SK-N-SH (cell line): ENCODE measurements at regions not wholly inside any gene's neighbourhood (a gene's known extent, or its start where the extent isn't known, plus 50 kb on each side); places are given as distances from the start of the nearest gene placed in this dataset.
"Not testable (repeated sequence)": the region's sequence is repeated elsewhere in the genome, so short reads cannot be mapped to it uniquely, and the experiment has no call there.

Experiments
- CTCF ChIA-PET: fragments of 300-600, 350-600 bp; formaldehyde crosslinking; extraction: SDS; loops from one replicate; lab custom pipeline; 2021; lab: Yijun Ruan, JAX
- POLR2A ChIA-PET: fragments of 350-600 bp; sonication (Branson Sonifier 250); formaldehyde crosslinking; extraction: SDS; loops from one replicate; lab custom pipeline; 2020; ENCODE audit warnings: antibody characterized with exemption, inconsistent platforms; lab: Yijun Ruan, JAX
- DNase-seq: peaks from one replicate; pipeline ENCODE4 v3.0.0; 2012
- H2AFZ ChIP-seq: fragments of 200-600 bp; sonication (generic); 2 replicates; pipeline ENCODE4 v1.8.1; 2016; ENCODE audit warnings: antibody characterized with exemption, mild to moderate bottlenecking, low read depth
- H3F3A ChIP-seq: fragments of 200-600 bp; sonication (generic); replicated peaks from 2 replicates; pipeline ENCODE3; 2016; ENCODE audit warnings: antibody characterized with exemption, mild to moderate bottlenecking; ENCODE audit not compliant: insufficient read depth
- H3K27ac ChIP-seq, 2 experiments: fragments of 200-500 bp in 1 of 2; fragments of 200-600 bp in 1 of 2; sonication (Bioruptor generic) in 1 of 2; sonication (generic), shearing (Covaris generic) in 1 of 2; 2 replicates each; pipeline versions ENCODE4 v1.5.1 to v1.6.1; 2014 to 2016; ENCODE audit warnings: low read depth in 2 of 2, inconsistent platforms in 1 of 2, low read length in 1 of 2, mild to moderate bottlenecking in 1 of 2, mixed read lengths in 1 of 2
- H3K27me3 ChIP-seq: fragments of 200-600 bp; sonication (generic), shearing (Covaris generic); 2 replicates; pipeline ENCODE4 v1.6.1; 2016; ENCODE audit warnings: mixed run types; ENCODE audit not compliant: insufficient read depth
- H3K36me3 ChIP-seq, 2 experiments: fragments of 200-500 bp in 1 of 2; fragments of 200-600 bp in 1 of 2; sonication (Bioruptor generic) in 1 of 2; sonication (generic) in 1 of 2; replicated peaks in 1 of 2; 2 replicates each; pipeline versions ENCODE3 to v1.5.1; 2014 to 2016; ENCODE audit warnings: low read length in 1 of 2, mild to moderate bottlenecking in 1 of 2; ENCODE audit not compliant: insufficient read depth in 2 of 2, control insufficient read depth in 1 of 2
- H3K4me1 ChIP-seq, 2 experiments: fragments of 200-500 bp in 1 of 2; fragments of 200-600 bp in 1 of 2; sonication (Bioruptor generic) in 1 of 2; sonication (generic), shearing (Covaris generic) in 1 of 2; 2 replicates each; pipeline versions ENCODE4 v1.5.1 to v1.6.1; 2014 to 2016; ENCODE audit warnings: low read depth in 1 of 2, low read length in 1 of 2, mixed run types in 1 of 2; ENCODE audit not compliant: insufficient read depth in 2 of 2, control insufficient read depth in 1 of 2
- H3K4me2 ChIP-seq: fragments of 200-600 bp; sonication (generic), shearing (Covaris generic); 2 replicates; pipeline ENCODE4 v1.6.1; 2017; ENCODE audit warnings: mixed run types
- H3K4me3 ChIP-seq, 2 experiments: fragments of 200-500 bp in 1 of 2; fragments of 200-600 bp in 1 of 2; sonication (Bioruptor generic) in 1 of 2; sonication (generic), shearing (Covaris generic) in 1 of 2; 2 replicates each; pipeline versions ENCODE4 v1.5.1 to v1.8.1; 2014 to 2016; ENCODE audit warnings: low read depth in 2 of 2, inconsistent platforms in 1 of 2, low read length in 1 of 2, mild to moderate bottlenecking in 1 of 2, mixed read lengths in 1 of 2, moderate library complexity in 1 of 2
- H3K79me2 ChIP-seq: fragments of 200-600 bp; sonication (generic); 2 replicates; pipeline ENCODE4 v1.8.1; 2017; ENCODE audit warnings: mild to moderate bottlenecking; ENCODE audit not compliant: insufficient read depth
- H3K9ac ChIP-seq: fragments of 200-600 bp; sonication (generic); 2 replicates; pipeline ENCODE4 v1.6.1; 2017; ENCODE audit warnings: mixed run types
- H3K9me2 ChIP-seq: fragments of 200-600 bp; sonication (generic); 2 replicates; pipeline ENCODE4 v1.6.1; 2017; ENCODE audit warnings: mixed run types
- H3K9me3 ChIP-seq: fragments of 200-600 bp; sonication (generic); 2 replicates; pipeline ENCODE4 v1.6.1; 2017; ENCODE audit warnings: mixed run types, mild to moderate bottlenecking, moderate library complexity
- H4K20me1 ChIP-seq: fragments of 200-600 bp; sonication (generic); 2 replicates; pipeline ENCODE4 v1.6.1; 2017; ENCODE audit warnings: mild to moderate bottlenecking, mixed run types; ENCODE audit not compliant: insufficient read depth
- WGBS: methylation state at CpG from one replicate; pipeline ENCODE4 v1.1.6; 2017; ENCODE audit warnings: low lambda C conversion rate; 5-methylcytosine and 5-hydroxymethylcytosine counted together

DNA sequence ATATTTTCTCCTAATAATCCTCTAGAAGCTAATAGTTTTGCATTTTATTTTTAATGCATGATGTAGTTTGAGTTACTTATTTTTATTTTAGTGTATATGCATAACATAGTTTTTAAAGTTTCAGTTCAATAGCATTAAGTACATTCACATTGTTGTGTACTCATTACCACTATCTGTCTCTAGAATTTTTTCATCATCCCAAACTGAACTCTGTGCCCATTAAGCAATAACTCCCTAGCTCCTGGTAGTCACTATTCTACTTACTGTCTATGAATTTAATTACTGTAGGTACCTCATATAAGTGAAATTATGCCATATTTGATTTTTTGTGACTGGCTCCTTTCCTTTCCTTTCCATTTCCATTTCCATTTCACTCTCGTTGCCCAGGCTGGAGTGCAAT is 74.4 kb upstream of the NUTM2F start:
- H2AFZ ChIP-seq, H3K4me1 ChIP-seq, H3K27me3 ChIP-seq, H3K4me3 ChIP-seq, H3K27ac ChIP-seq, H4K20me1 ChIP-seq, H3K9ac ChIP-seq, H3F3A ChIP-seq, POLR2A ChIA-PET, H3K36me3 ChIP-seq, H3K4me2 ChIP-seq, DNase-seq, H3K9me3 ChIP-seq, H3K9me2 ChIP-seq: not testable (repeated sequence)
- WGBS: 100% methylated on average over 1 of the region's 1 CpG
- H3K79me2 ChIP-seq: peaks cover 42% of the 10 kb centered on the region
- CTCF ChIA-PET: interaction anchor here (0.7 kb wide), 1 partner anchor 166 kb away, joined by 3 read pairs; no protein-coding TSS in a partner anchor

DNA sequence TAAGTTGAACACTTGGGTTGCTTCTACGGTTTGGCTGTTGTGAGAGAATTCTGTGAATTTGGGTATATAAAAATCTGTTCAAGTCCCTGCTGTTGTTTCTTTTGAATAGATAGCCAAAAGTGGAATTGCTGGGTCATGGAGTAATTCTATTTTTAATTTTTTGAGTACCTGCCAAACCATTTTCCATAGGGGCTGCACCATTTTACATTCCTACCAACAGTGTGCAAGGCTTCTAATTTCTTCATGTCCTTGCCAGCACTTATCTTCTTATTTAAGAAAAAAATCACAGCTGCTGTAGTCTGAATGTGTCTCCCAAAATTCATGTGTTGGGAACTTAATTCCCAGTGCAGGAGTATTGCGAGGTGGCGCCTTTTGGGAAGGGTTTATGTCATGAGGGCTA is 75.1 kb upstream of the NUTM2F start:
- H4K20me1 ChIP-seq, POLR2A ChIA-PET, H3K27ac ChIP-seq, H3K36me3 ChIP-seq, H3K4me3 ChIP-seq, H3K9me3 ChIP-seq, H3K9me2 ChIP-seq, H3K9ac ChIP-seq, H2AFZ ChIP-seq, H3K4me1 ChIP-seq, H3F3A ChIP-seq, DNase-seq, H3K4me2 ChIP-seq, H3K27me3 ChIP-seq: not testable (repeated sequence)
- peaks cover 43% of the 10 kb centered on the region for H3K79me2 ChIP-seq
- WGBS: 97% methylated on average over 3 of the region's 3 CpGs
- CTCF ChIA-PET: interaction anchor here (0.7 kb wide), 1 partner anchor 166 kb away, joined by 3 read pairs; no protein-coding TSS in a partner anchor

DNA sequence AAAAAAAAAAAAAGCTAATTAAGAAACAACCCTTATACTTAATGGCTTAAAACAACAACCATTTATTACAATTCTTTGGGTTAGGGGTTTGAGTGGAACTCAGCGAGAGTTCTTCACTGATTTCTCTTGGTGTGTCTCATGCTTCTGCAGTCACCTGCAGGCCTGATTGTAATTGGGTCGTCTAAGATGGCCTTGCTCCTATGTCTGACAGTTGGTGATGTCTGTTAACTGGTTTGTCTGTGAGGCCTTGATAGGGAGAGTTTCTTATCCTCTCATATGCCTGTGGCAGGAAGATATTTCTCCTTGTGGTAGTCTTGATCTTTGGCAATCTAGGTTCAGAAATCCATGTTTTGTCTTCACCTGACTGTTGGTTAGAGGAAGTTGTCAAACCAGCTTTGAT is 85.2 kb upstream of the NUTM2F start:
- H3K9ac ChIP-seq, H3K4me3 ChIP-seq, H3F3A ChIP-seq, H3K27ac ChIP-seq, H3K9me2 ChIP-seq, H3K9me3 ChIP-seq, H3K36me3 ChIP-seq, H4K20me1 ChIP-seq, H3K4me2 ChIP-seq, POLR2A ChIA-PET, CTCF ChIA-PET, H2AFZ ChIP-seq, H3K4me1 ChIP-seq, DNase-seq, H3K27me3 ChIP-seq: not testable (repeated sequence)
- peaks cover 55% of the 10 kb centered on the region for H3K79me2 ChIP-seq
- 100% methylated on average over 2 of the region's 2 CpGs for WGBS

DNA sequence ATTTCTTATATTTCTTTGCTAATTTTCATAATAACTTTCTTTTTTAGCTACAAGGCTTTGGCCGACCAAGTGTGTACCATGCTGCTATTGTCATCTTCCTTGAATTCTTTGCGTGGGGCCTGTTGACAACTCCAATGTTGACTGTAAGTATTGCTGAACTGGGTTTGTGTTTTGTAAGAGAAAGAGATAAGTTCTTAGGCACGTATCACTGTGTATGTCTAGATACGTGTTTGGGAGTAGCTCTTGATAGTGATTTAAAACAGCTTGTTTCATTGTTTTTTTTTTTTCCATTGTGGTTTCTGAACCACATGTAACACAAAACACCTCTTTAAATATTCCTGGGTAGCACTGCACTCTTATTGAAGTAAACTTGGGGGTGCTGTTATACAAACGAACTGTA is 86.7 kb upstream of the NUTM2F start:
- H3K4me3 ChIP-seq, H3K4me1 ChIP-seq, H2AFZ ChIP-seq, H3K9me2 ChIP-seq, H3K27ac ChIP-seq, H3K36me3 ChIP-seq, H3K4me2 ChIP-seq, POLR2A ChIA-PET, H4K20me1 ChIP-seq, DNase-seq, H3F3A ChIP-seq, CTCF ChIA-PET, H3K27me3 ChIP-seq, H3K9ac ChIP-seq, H3K9me3 ChIP-seq: not testable (repeated sequence)
- peaks cover 50% of the 10 kb centered on the region for H3K79me2 ChIP-seq
- WGBS: 93% methylated on average over 5 of the region's 5 CpGs

- H3K4me3 ChIP-seq, H3K9me3 ChIP-seq, POLR2A ChIA-PET, H4K20me1 ChIP-seq, H3K4me1 ChIP-seq, DNase-seq, H3K4me2 ChIP-seq, H3K9me2 ChIP-seq, H3F3A ChIP-seq, H3K27me3 ChIP-seq, H3K27ac ChIP-seq, H3K36me3 ChIP-seq, H2AFZ ChIP-seq, H3K9ac ChIP-seq: not testable (repeated sequence)
- H3K79me2 ChIP-seq: peaks cover 18% of the 10 kb centered on the region; the same call in 1 of the 2 replicates
- CTCF ChIA-PET: interaction anchor here (0.8 kb wide), 1 partner anchor 28 kb away, joined by 4 read pairs; no protein-coding TSS in a partner anchor
- 87% methylated on average over 5 of the region's 5 CpGs for WGBS
Observed at GRCh38 chr9:94420098-94420497, 91.7 kb upstream of the NUTM2F start.

GRCh38 chr9:94421951-94422350 is 93.5 kb upstream of the NUTM2F start:
- CTCF ChIA-PET, DNase-seq: not testable (repeated sequence)

More at GRCh38 chr9:94421951-94422350, 93.5 kb upstream of the NUTM2F start:
- H4K20me1 ChIP-seq, H3K27ac ChIP-seq, H3K4me1 ChIP-seq, H3K4me3 ChIP-seq, H2AFZ ChIP-seq, H3K9ac ChIP-seq, H3F3A ChIP-seq, H3K27me3 ChIP-seq, H3K36me3 ChIP-seq, POLR2A ChIA-PET, H3K9me2 ChIP-seq, H3K4me2 ChIP-seq, H3K9me3 ChIP-seq: not testable (repeated sequence)
- peaks cover 16% of the 10 kb centered on the region; the same call in 1 of the 2 replicates for H3K79me2 ChIP-seq
- 99% methylated on average over 9 of the region's 9 CpGs for WGBS
